Liver (tissue), 8 donors: ENCODE measurements at regions not wholly inside any gene's neighbourhood (a gene's known extent, or its start where the extent isn't known, plus 50 kb on each side); places are given as distances from the start of the nearest gene placed in this dataset.

Source experiments
- DNase-seq: peaks from one replicate; pipeline ENCODE4 v3.0.0-alpha.2; 2017; ENCODE audit warnings: low spot score
- H3K27ac ChIP-seq, 2 donors: one replicate each; pipeline ENCODE4 v1.7.0; 2013; ENCODE audit warnings: inconsistent platforms in 2 of 2, low read length in 2 of 2, control low read depth in 1 of 2, low read depth in 1 of 2, mild to moderate bottlenecking in 1 of 2
- H3K27me3 ChIP-seq, 4 donors: one replicate each; pipeline versions ENCODE4 v1.6.1 to v1.7.0; 2013; ENCODE audit warnings: low read length in 3 of 4, inconsistent platforms in 1 of 4, mild to moderate bottlenecking in 1 of 4, moderate library complexity in 1 of 4; ENCODE audit not compliant: control insufficient read depth in 4 of 4, insufficient read depth in 4 of 4
- H3K36me3 ChIP-seq, 4 donors: one replicate each; pipeline versions ENCODE4 v1.6.1 to v1.7.0; 2013; ENCODE audit warnings: low read length in 3 of 4, mild to moderate bottlenecking in 3 of 4, low read depth in 1 of 4, moderate library complexity in 1 of 4; ENCODE audit not compliant: control insufficient read depth in 4 of 4, insufficient read depth in 3 of 4
- H3K4me1 ChIP-seq, 4 donors: one replicate each; pipeline versions ENCODE4 v1.6.1 to v1.7.0; 2013; ENCODE audit warnings: low read length in 3 of 4, mild to moderate bottlenecking in 3 of 4, moderate library complexity in 1 of 4; ENCODE audit not compliant: control insufficient read depth in 4 of 4, insufficient read depth in 4 of 4
- H3K4me3 ChIP-seq, 3 donors: one replicate each; pipeline versions ENCODE4 v1.6.1 to v1.7.0; 2013; ENCODE audit warnings: low read length in 3 of 3, control low read depth in 1 of 3, low read depth in 1 of 3, mild to moderate bottlenecking in 1 of 3
- H3K9ac ChIP-seq, 2 donors: one replicate each; pipeline ENCODE4 v1.7.0; 2013; ENCODE audit warnings: low read length in 2 of 2, mild to moderate bottlenecking in 2 of 2, moderate library complexity in 2 of 2, control low read depth in 1 of 2, low read depth in 1 of 2
- H3K9me3 ChIP-seq, 4 donors: one replicate each; pipeline versions ENCODE4 v1.6.1 to v1.7.0; 2013; ENCODE audit warnings: low read length in 3 of 4; ENCODE audit not compliant: control insufficient read depth in 4 of 4
- EGR1 ChIP-seq, 2 donors: IDR thresholded peaks; 2 replicates each; pipeline ENCODE4 v1.6.1; 2016 to 2018; ENCODE audit warnings: antibody characterized with exemption in 2 of 2, low read depth in 2 of 2
- FOXA1 ChIP-seq: IDR thresholded peaks from 2 replicates; pipeline ENCODE4 v1.6.1; 2016; ENCODE audit warnings: antibody characterized with exemption
- FOXA2 ChIP-seq: IDR thresholded peaks from 2 replicates; pipeline ENCODE4 v1.6.1; 2016; ENCODE audit warnings: antibody characterized with exemption
- GABPA ChIP-seq, 2 donors: IDR thresholded peaks in 1 of 2; conservative IDR thresholded peaks in 1 of 2; 2 replicates each; pipeline ENCODE4 v1.6.1; 2016; ENCODE audit warnings: antibody characterized with exemption in 2 of 2, mild to moderate bottlenecking in 1 of 2, moderate library complexity in 1 of 2
- HNF4A ChIP-seq, 2 donors: conservative IDR thresholded peaks; 2 replicates each; pipeline ENCODE4 v1.6.1; 2016; ENCODE audit warnings: antibody characterized with exemption in 2 of 2, mild to moderate bottlenecking in 2 of 2
- HNF4G ChIP-seq: IDR thresholded peaks from 2 replicates; pipeline ENCODE4 v1.6.1; 2016; ENCODE audit warnings: antibody characterized with exemption
- JUND ChIP-seq, 2 donors: IDR thresholded peaks; 2 replicates each; pipeline ENCODE4 v1.6.1; 2016; ENCODE audit warnings: antibody characterized with exemption in 2 of 2
- NR2F2 ChIP-seq: IDR thresholded peaks from 2 replicates; pipeline ENCODE4 v1.6.1; 2016; ENCODE audit warnings: antibody characterized with exemption
- RAD21 ChIP-seq, 2 donors: IDR thresholded peaks; 2 replicates each; pipeline ENCODE4 v1.6.1; 2016; ENCODE audit warnings: antibody characterized with exemption in 2 of 2, mild to moderate bottlenecking in 2 of 2
- RXRA ChIP-seq, 2 donors: IDR thresholded peaks; 2 replicates each; pipeline ENCODE4 v1.6.1; 2017 to 2018; ENCODE audit warnings: antibody characterized with exemption in 2 of 2, mild to moderate bottlenecking in 1 of 2
- SP1 ChIP-seq: IDR thresholded peaks from 2 replicates; pipeline ENCODE4 v1.6.1; 2018; ENCODE audit warnings: antibody characterized with exemption, mild to moderate bottlenecking
- TAF1 ChIP-seq: conservative IDR thresholded peaks from 2 replicates; pipeline ENCODE4 v1.6.1; 2016; ENCODE audit warnings: antibody characterized with exemption, mild to moderate bottlenecking
- YY1 ChIP-seq: IDR thresholded peaks from 2 replicates; pipeline ENCODE4 v1.6.1; 2016; ENCODE audit warnings: antibody characterized with exemption, mild to moderate bottlenecking
- WGBS: extraction: QIAGEN DNeasy Blood & Tissue Kit; methylation state at CpG from one replicate; pipeline ENCODE4 v1.1.7; 2013; 5-methylcytosine and 5-hydroxymethylcytosine counted together
- TF ChIP-seq, protein P1 (sequence below): IDR thresholded peaks from 2 replicates; pipeline ENCODE4 v1.6.1; 2016; ENCODE audit warnings: antibody characterized with exemption, mild to moderate bottlenecking
- TF ChIP-seq, protein P2 (sequence below): fragments of 150-350 bp; IDR thresholded peaks from 2 replicates; pipeline ENCODE4 v1.5.1; 2017; ENCODE audit warnings: improper control_type of control experiment, low read depth, low read length; ENCODE audit not compliant: missing input control
- TF ChIP-seq, protein P3 (sequence below): IDR thresholded peaks from 2 replicates; pipeline ENCODE4 v1.6.1; 2016; ENCODE audit warnings: antibody characterized with exemption
- donor health status: healthy.
- donor health status: healthy.
- donor health status: healthy.
- donor health status: healthy.
- donor health status: healthy.

DNA sequence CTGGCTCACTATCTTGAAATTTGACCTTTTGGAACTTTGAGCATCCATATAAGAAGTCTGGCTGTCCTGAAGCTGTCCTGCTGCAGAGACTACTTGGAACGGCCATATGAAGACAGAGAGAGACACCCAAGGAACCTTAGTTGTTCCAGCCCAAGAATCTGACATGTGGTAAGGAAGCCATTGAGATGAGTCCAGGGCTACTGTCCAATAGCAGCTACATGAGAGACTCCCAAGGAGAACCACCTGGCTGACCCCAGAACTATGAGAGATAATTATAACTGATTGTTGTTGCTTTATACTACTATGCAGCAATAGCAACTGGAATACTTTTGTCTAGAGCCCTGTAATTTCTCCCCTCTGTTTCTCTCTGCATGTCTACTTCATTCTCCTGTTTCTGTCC, 234.3 kb upstream of the TANK start:
- TF ChIP-seq FOXA2 (no peak), NR2F2 (no peak)
- TF ChIP-seq, protein P1, sequence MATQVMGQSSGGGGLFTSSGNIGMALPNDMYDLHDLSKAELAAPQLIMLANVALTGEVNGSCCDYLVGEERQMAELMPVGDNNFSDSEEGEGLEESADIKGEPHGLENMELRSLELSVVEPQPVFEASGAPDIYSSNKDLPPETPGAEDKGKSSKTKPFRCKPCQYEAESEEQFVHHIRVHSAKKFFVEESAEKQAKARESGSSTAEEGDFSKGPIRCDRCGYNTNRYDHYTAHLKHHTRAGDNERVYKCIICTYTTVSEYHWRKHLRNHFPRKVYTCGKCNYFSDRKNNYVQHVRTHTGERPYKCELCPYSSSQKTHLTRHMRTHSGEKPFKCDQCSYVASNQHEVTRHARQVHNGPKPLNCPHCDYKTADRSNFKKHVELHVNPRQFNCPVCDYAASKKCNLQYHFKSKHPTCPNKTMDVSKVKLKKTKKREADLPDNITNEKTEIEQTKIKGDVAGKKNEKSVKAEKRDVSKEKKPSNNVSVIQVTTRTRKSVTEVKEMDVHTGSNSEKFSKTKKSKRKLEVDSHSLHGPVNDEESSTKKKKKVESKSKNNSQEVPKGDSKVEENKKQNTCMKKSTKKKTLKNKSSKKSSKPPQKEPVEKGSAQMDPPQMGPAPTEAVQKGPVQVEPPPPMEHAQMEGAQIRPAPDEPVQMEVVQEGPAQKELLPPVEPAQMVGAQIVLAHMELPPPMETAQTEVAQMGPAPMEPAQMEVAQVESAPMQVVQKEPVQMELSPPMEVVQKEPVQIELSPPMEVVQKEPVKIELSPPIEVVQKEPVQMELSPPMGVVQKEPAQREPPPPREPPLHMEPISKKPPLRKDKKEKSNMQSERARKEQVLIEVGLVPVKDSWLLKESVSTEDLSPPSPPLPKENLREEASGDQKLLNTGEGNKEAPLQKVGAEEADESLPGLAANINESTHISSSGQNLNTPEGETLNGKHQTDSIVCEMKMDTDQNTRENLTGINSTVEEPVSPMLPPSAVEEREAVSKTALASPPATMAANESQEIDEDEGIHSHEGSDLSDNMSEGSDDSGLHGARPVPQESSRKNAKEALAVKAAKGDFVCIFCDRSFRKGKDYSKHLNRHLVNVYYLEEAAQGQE, result no peak
- no peak for DNase-seq
- no peaks in the 10 kb centered on the region for H3K4me1 ChIP-seq
- H3K4me3 ChIP-seq, result no peak overlapping the region
- H3K9ac ChIP-seq, result no peak overlapping the region
- H3K9me3 ChIP-seq, result no peaks in the 10 kb centered on the region
- WGBS, result 96% methylated on average over 1 of the region's 1 CpG
- H3K36me3 ChIP-seq, result no peaks in the 10 kb centered on the region
- H3K27ac ChIP-seq, result no peak overlapping the region
- no peaks in the 10 kb centered on the region for H3K27me3 ChIP-seq

DNA sequence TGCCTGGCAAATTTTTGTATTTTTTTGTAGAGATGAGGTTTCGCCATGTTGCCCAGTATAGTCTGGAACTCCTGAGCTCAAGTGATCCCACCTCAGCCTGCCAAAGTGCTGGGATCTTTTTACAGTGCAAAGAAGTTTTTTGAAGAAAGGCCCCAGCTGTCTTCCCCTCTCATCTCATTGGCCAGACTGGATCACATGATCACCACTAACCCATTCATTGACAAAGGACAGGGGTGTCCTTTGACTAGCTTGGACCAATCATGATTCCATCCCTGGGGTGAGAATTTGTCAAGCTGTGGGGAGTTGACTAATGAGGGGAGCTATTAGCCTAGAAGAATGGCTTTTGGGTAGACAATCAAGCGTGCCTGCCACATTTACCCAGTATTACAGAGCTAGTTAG, 232.9 kb upstream of the TANK start:
- Histone ChIP-seq H3K9me3 (no peaks in the 10 kb centered on the region), H3K36me3 (no peaks in the 10 kb centered on the region), H3K27me3 (no peaks in the 10 kb centered on the region), H3K4me1 (no peaks in the 10 kb centered on the region), H3K27ac (no peak overlapping the region), H3K4me3 (no peak overlapping the region), H3K9ac (no peak overlapping the region)
- no peak for TF ChIP-seq JUND (IDR thresholded peaks at IDR 0.05)
- TF ChIP-seq NR2F2, result no peak
- no peak for DNase-seq
- WGBS, result 49% methylated on average over 2 of the region's 2 CpGs

DNA sequence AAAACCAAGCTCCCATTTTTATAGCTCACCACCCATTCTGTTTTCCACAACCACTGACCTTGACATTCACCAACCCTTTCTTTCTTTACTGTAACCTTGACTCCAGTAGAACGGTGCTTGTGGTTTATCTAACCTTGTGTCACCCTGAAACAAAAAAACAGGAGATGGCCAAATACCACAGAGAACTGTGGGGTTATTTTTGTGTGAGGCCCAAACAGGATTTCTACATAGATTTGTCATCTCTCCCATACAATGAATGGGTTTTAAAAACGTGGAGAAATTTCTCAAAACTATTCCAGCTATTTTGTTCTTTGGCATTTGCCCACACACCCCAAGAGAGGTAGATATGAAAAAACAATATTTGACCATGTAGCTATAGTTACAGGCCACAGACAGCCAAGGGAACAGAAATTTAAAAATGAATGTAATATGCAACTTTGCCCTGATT, 231.3 kb upstream of the TANK start:
- H3K4me3 ChIP-seq, result no peak overlapping the region
- H3K27ac ChIP-seq, result no peak overlapping the region
- DNase-seq, result no peak
- H3K9me3 ChIP-seq, result no peaks in the 10 kb centered on the region
- 39% methylated on average over 2 of the region's 2 CpGs for WGBS
- TF ChIP-seq RXRA (IDR thresholded peaks at IDR 0.05) (no peak), GABPA (IDR thresholded peaks at IDR 0.05 in 1 of 2, conservative IDR thresholded peaks at IDR 0.05 in 1 of 2) (no peak), EGR1 (IDR thresholded peaks at IDR 0.05; ENCODE audit: low read depth in 2 of 2) (no peak), HNF4A (conservative IDR thresholded peaks at IDR 0.05) (no peak), FOXA1 (no peak), TAF1 (no peak), YY1 (no peak), FOXA2 (no peak), RAD21 (IDR thresholded peaks at IDR 0.05) (no peak), HNF4G (no peak), NR2F2 (no peak), JUND (IDR thresholded peaks at IDR 0.05) (no peak), SP1 (no peak)
- TF ChIP-seq, protein P2, sequence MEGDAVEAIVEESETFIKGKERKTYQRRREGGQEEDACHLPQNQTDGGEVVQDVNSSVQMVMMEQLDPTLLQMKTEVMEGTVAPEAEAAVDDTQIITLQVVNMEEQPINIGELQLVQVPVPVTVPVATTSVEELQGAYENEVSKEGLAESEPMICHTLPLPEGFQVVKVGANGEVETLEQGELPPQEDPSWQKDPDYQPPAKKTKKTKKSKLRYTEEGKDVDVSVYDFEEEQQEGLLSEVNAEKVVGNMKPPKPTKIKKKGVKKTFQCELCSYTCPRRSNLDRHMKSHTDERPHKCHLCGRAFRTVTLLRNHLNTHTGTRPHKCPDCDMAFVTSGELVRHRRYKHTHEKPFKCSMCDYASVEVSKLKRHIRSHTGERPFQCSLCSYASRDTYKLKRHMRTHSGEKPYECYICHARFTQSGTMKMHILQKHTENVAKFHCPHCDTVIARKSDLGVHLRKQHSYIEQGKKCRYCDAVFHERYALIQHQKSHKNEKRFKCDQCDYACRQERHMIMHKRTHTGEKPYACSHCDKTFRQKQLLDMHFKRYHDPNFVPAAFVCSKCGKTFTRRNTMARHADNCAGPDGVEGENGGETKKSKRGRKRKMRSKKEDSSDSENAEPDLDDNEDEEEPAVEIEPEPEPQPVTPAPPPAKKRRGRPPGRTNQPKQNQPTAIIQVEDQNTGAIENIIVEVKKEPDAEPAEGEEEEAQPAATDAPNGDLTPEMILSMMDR, result no peak
- TF ChIP-seq, protein P3, sequence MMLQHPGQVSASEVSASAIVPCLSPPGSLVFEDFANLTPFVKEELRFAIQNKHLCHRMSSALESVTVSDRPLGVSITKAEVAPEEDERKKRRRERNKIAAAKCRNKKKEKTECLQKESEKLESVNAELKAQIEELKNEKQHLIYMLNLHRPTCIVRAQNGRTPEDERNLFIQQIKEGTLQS, result no peak
- H3K36me3 ChIP-seq, result no peaks in the 10 kb centered on the region
- no peaks in the 10 kb centered on the region for H3K27me3 ChIP-seq
- no peak overlapping the region for H3K9ac ChIP-seq
- no peaks in the 10 kb centered on the region for H3K4me1 ChIP-seq
